GM23338 (cell line): ENCODE measurements at regions not wholly inside any gene's neighbourhood (a gene's known extent, or its start where the extent isn't known, plus 50 kb on each side); places are given as distances from the start of the nearest gene placed in this dataset.

Experiments used
- CTCF ChIP-seq, 2 experiments: fragments of 200-600 bp in 1 of 2; sonication (generic) in 1 of 2; conservative IDR thresholded peaks; 2 replicates each; pipeline versions ENCODE4 v1.5.1 to v1.6.1; 2016 to 2017; ENCODE audit warnings: antibody characterized with exemption in 2 of 2, low read depth in 2 of 2, mild to moderate bottlenecking in 2 of 2, moderate library complexity in 1 of 2
- POLR2AphosphoS5 ChIP-seq: IDR thresholded peaks from 2 replicates; pipeline ENCODE4 v1.6.1; 2016; ENCODE audit warnings: antibody characterized with exemption, low read depth

- TF ChIP-seq POLR2AphosphoS5 (no peak), CTCF (conservative IDR thresholded peaks at IDR 0.05; ENCODE audit: low read depth in 2 of 2) (no peak)
Observed at GRCh38 chr4:66178906-66179305, 508.6 kb upstream of the EPHA5 start.
